Panc1 (cell line): ENCODE measurements at regions not wholly inside any gene's neighbourhood (a gene's known extent, or its start where the extent isn't known, plus 50 kb on each side); places are given as distances from the start of the nearest gene placed in this dataset.

Experiments
- ATAC-seq: fragments of 200-7000 bp; cut with Tn5 transposase; 2 replicates; pipeline ENCODE4 v1.9.1; 2020; ENCODE audit warnings: mild to moderate bottlenecking, moderate library complexity
- BruUV-seq: library from RNA; stranded (reverse); fragments of 400-500 nt; replicated peaks from 2 replicates; lab custom pipeline; 2021; lab: Mats Ljungman, UMichigan
- CTCF ChIA-PET: fragments of 300-600 bp; sonication (Branson Sonifier 250); formaldehyde crosslinking; loops from one replicate; lab custom pipeline; 2022; ENCODE audit warnings: antibody characterized with exemption; lab: Charles Lee
- POLR2A ChIA-PET: fragments of 300-600 bp; sonication (Branson Sonifier 250); formaldehyde crosslinking; loops from one replicate; lab custom pipeline; 2022; ENCODE audit warnings: antibody characterized with exemption; lab: Charles Lee
- DNase-seq: peaks from one replicate; pipeline ENCODE4 v3.0.0-alpha.2; 2010; ENCODE audit warnings: low read depth, low spot score
- H3K27ac ChIP-seq: 2 replicates; pipeline ENCODE4 v1.5.1; 2011; ENCODE audit warnings: mild to moderate bottlenecking, low read length, inconsistent platforms
- H3K27me3 ChIP-seq: fragments of 200-500 bp; sonication (Bioruptor generic); 2 replicates; pipeline ENCODE4 v1.6.0; 2014; ENCODE audit warnings: low read length, inconsistent platforms; ENCODE audit not compliant: control insufficient read depth, insufficient read depth
- H3K36me3 ChIP-seq: fragments of 200-500 bp; sonication (Bioruptor generic); 2 replicates; pipeline ENCODE4 v1.5.1; 2014; ENCODE audit warnings: inconsistent platforms, mild to moderate bottlenecking, low read length, moderate library complexity; ENCODE audit not compliant: control insufficient read depth, insufficient read depth
- H3K4me1 ChIP-seq: 2 replicates; pipeline ENCODE4 v1.5.1; 2011; ENCODE audit warnings: inconsistent platforms, mild to moderate bottlenecking, low read length, moderate library complexity; ENCODE audit not compliant: control insufficient read depth, insufficient read depth
- H3K4me3 ChIP-seq, 2 experiments: 2 replicates each; pipeline ENCODE4 v1.5.1; 2011 to 2012; ENCODE audit warnings: low read depth in 2 of 2, low read length in 2 of 2, mild to moderate bottlenecking in 2 of 2, inconsistent platforms in 1 of 2, moderate library complexity in 1 of 2
- H3K9me3 ChIP-seq: fragments of 200-500 bp; sonication (Bioruptor generic); 2 replicates; pipeline ENCODE4 v1.5.1; 2014; ENCODE audit warnings: low read depth, mild to moderate bottlenecking, inconsistent platforms, low read length, moderate library complexity; ENCODE audit not compliant: control insufficient read depth, insufficient read depth
- CTCF ChIP-seq: fragments of 450-650 bp; IDR thresholded peaks from 2 replicates; pipeline ENCODE4 v1.5.1; 2017; ENCODE audit warnings: mild to moderate bottlenecking
- POLR2AphosphoS5 ChIP-seq: IDR thresholded peaks from 2 replicates; pipeline ENCODE4 v1.6.1; 2012; ENCODE audit warnings: mild to moderate bottlenecking, low read depth, low read length, moderate library complexity
- REST ChIP-seq, 2 experiments: IDR thresholded peaks; 2 replicates each; pipeline ENCODE4 v1.6.1; 2011 to 2012; ENCODE audit warnings: low read depth in 2 of 2, control low read depth in 1 of 2, low read length in 1 of 2, mild to moderate bottlenecking in 1 of 2, moderate library complexity in 1 of 2; ENCODE audit not compliant: insufficient read depth in 1 of 2
- SIN3A ChIP-seq: IDR thresholded peaks from 2 replicates; pipeline ENCODE4 v1.6.1; 2012; ENCODE audit warnings: low read depth, mild to moderate bottlenecking, low read length, moderate library complexity, borderline replicate concordance; ENCODE audit not compliant: insufficient read depth
- TCF7L2 ChIP-seq: IDR thresholded peaks from 2 replicates; pipeline ENCODE4 v1.6.1; 2011; ENCODE audit warnings: mild to moderate bottlenecking, low read depth, low read length, inconsistent platforms
- in situ Hi-C: cut with HindIII; loops from 2 replicates; pipeline ENCODE4 v1.10.0; 2016; ENCODE audit warnings: low sequenced_read_pairs, low pct_unique_long_range_greater_than_20kb
- intact Hi-C: fragments of 100-400 bp; cut with micrococcal nuclease; formaldehyde crosslinking; loops from one replicate; pipeline ENCODE4 v1.10.0; 2022; ENCODE audit not compliant: unreplicated experiment

GRCh38 chr16:66272461-66272860 is 94.0 kb upstream of the CDH5 start:
- no peaks in the 10 kb centered on the region for H3K4me1 ChIP-seq
- in situ Hi-C loops = no loop called here
- H3K4me3 ChIP-seq = no peak overlapping the region
- TF ChIP-seq POLR2AphosphoS5 (no peak), REST (IDR thresholded peaks at IDR 0.05; ENCODE audit: insufficient read depth in 1 of 2, low read depth in 2 of 2, low read length in 1 of 2) (no peak), TCF7L2 (no peak), SIN3A (no peak), CTCF (no peak)
- ChIA-PET POLR2A (no interaction called here), CTCF (no interaction called here)
- no peaks in the 10 kb centered on the region for H3K27me3 ChIP-seq
- ATAC-seq = no peak
- no TSS peak for BruUV-seq
- no peak for DNase-seq
- H3K27ac ChIP-seq = no peak overlapping the region
- no peaks in the 10 kb centered on the region for H3K36me3 ChIP-seq
- no peaks in the 10 kb centered on the region for H3K9me3 ChIP-seq
- intact Hi-C loops = loop anchor here (5.0 to 10.0 kb wide), 2 partner anchors 210 to 1138 kb away; no protein-coding TSS in a partner anchor

- Histone ChIP-seq H3K36me3 (no peaks in the 10 kb centered on the region), H3K27ac (no peak overlapping the region), H3K4me1 (no peaks in the 10 kb centered on the region), H3K4me3 (no peak overlapping the region), H3K9me3 (no peaks in the 10 kb centered on the region), H3K27me3 (no peaks in the 10 kb centered on the region)
- intact Hi-C loops (loop anchor here (5.0 to 10.0 kb wide), 2 partner anchors 211 to 1137 kb away; no protein-coding TSS in a partner anchor), in situ Hi-C loops (no loop called here)
- ChIA-PET CTCF (interaction anchor here (0.6 kb wide), 1 partner anchor 223 kb away, joined by 3 read pairs; no protein-coding TSS in a partner anchor), POLR2A (no interaction called here)
- no TSS peak for BruUV-seq
- ATAC-seq (no peak), DNase-seq (no peak)
- no peak for TF ChIP-seq SIN3A
- no peak for TF ChIP-seq POLR2AphosphoS5
- no peak for TF ChIP-seq REST (IDR thresholded peaks at IDR 0.05; ENCODE audit: insufficient read depth in 1 of 2, low read depth in 2 of 2, low read length in 1 of 2)
- no peak for TF ChIP-seq CTCF
- TF ChIP-seq TCF7L2 = no peak
These were observed 95.1 kb upstream of the CDH5 start for GRCh38 chr16:66271074-66272060.
